ENCODE measurements at regions not wholly inside any gene's neighbourhood (a gene's known extent, or its start where the extent isn't known, plus 50 kb on each side); places are given as distances from the start of the nearest gene placed in this dataset.

DNA sequence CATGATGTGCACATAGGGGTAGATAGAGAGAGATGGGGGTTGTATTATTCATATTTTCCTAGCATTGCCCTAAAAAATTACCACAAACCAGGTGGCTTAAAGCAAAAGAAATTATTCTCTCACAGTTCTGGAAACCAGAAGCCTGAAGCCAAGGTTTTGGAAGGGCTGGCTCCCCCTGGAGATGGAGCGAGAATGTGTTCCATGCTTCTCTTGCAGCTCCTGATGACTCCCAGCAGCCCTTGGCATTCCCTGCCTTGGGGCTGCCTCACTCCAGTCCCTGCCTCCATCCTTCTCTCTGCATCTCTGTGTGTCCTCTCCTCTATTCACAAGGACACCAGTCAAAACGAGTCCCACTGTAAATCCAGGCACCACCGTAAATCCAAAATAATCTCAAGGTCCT lies 91.5 kb upstream of the FAM174B start:
- TF ChIP-seq YY1 (IDR thresholded peaks at IDR 0.05; ENCODE audit: insufficient read depth, insufficient read length) (no peak), ZNF274 (IDR thresholded peaks at IDR 0.05; ENCODE audit: low read depth, low read length) (no peak), SUZ12 (IDR thresholded peaks at IDR 0.05; ENCODE audit: extremely low read depth, insufficient read depth, insufficient read length) (no peak)
